ENCODE measurements at regions not wholly inside any gene's neighbourhood (a gene's known extent, or its start where the extent isn't known, plus 50 kb on each side); places are given as distances from the start of the nearest gene placed in this dataset.
"Not testable (repeated sequence)": the region's sequence is repeated elsewhere in the genome, so short reads cannot be mapped to it uniquely, and the experiment has no call there.

DNA sequence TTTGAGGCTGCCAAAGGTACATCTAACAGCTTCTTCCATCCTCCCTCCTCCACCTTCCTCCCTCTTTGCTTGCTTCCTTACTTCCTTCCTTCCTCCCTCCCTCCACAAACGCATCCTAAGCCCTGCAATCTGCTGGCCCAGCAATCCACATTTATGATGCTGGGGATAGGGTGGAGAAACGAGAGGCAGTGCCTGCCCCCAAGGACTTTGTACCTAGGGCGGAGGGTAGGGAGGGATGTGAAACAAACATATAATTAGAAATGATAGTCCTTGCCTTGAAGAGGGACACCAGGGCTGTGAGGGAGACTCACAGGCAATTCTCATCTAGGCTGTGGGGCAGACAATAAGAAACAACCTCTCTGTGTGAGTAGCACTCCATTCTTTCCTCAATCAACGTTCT, 188.3 kb downstream of the ANKRD30B start:
- TF ChIP-seq, protein P1, sequence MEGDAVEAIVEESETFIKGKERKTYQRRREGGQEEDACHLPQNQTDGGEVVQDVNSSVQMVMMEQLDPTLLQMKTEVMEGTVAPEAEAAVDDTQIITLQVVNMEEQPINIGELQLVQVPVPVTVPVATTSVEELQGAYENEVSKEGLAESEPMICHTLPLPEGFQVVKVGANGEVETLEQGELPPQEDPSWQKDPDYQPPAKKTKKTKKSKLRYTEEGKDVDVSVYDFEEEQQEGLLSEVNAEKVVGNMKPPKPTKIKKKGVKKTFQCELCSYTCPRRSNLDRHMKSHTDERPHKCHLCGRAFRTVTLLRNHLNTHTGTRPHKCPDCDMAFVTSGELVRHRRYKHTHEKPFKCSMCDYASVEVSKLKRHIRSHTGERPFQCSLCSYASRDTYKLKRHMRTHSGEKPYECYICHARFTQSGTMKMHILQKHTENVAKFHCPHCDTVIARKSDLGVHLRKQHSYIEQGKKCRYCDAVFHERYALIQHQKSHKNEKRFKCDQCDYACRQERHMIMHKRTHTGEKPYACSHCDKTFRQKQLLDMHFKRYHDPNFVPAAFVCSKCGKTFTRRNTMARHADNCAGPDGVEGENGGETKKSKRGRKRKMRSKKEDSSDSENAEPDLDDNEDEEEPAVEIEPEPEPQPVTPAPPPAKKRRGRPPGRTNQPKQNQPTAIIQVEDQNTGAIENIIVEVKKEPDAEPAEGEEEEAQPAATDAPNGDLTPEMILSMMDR (IDR thresholded peaks at IDR 0.05): no peak
- no peak overlapping the region for H3K27ac Mint-ChIP-seq
- no peaks in the 10 kb centered on the region for H3K9me3 Mint-ChIP-seq
- Histone ChIP-seq H3K4me1 (ENCODE audit: insufficient read depth, low read length) (no peaks in the 10 kb centered on the region), H3K9me3 (ENCODE audit: control insufficient read depth in 1 of 2, insufficient read depth in 1 of 2, low read length in 2 of 2) (peaks cover 0 to 3% of the 10 kb centered on the region in 2 experiments), H3K4me3 (ENCODE audit: low read length) (no peak overlapping the region), H3K27ac (ENCODE audit: low read depth in 1 of 2, low read length in 2 of 2) (no peak overlapping the region), H3K36me3 (ENCODE audit: insufficient read depth, low read length) (no peaks in the 10 kb centered on the region), H3K27me3 (ENCODE audit: control insufficient read depth in 1 of 2, insufficient read depth in 2 of 2, low read length in 2 of 2) (no peaks in the 10 kb centered on the region)
- ChIA-PET POLR2A (no interaction called here), CTCF (no interaction called here)
- ATAC-seq (ENCODE audit: poor library complexity) (no peak), DNase-seq (no peak)
- intact Hi-C loops (cut with DNase I, micrococcal nuclease): no loop called here
- no peak overlapping the region for H3K4me3 Mint-ChIP-seq
- H3K4me1 Mint-ChIP-seq (ENCODE audit: low read depth): no peaks in the 10 kb centered on the region
- no peaks in the 10 kb centered on the region for H3K36me3 Mint-ChIP-seq (ENCODE audit: low read depth)
- no peaks in the 10 kb centered on the region for H3K27me3 Mint-ChIP-seq

DNA sequence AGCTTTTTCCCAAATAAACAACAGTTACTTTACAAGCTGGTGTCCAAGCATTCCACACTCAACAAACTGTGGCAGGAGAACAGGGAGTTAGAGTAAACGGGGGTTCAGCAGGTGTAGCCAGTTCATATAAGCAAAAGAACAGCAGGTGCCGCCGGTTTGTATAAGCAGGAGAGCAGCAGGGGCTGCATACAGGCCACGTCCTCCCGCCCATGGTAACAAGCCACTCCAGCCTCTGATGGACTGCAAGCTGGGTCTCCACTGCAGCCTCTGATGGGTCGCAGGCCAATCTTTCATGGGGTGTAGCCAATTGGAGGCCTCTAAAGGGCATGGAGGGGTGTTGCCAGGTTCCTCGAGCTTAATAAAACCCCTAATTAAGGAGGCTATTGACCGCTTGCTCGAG, 189.3 kb downstream of the ANKRD30B start:
- TF ChIP-seq, protein P1 (IDR thresholded peaks at IDR 0.05): no peak
- no peak overlapping the region for H3K4me3 ChIP-seq (ENCODE audit: low read length)
- Mint-ChIP-seq H3K4me1 (ENCODE audit: low read depth) (no peaks in the 10 kb centered on the region), H3K9me3 (no peaks in the 10 kb centered on the region), H3K36me3 (ENCODE audit: low read depth) (no peaks in the 10 kb centered on the region), H3K27ac (no peak overlapping the region), H3K27me3 (no peaks in the 10 kb centered on the region), H3K4me3 (no peak overlapping the region)
- H3K9me3 ChIP-seq (ENCODE audit: control insufficient read depth in 1 of 2, insufficient read depth in 1 of 2, low read length in 2 of 2): peaks cover 0 to 3% of the 10 kb centered on the region in 2 experiments
- no peak overlapping the region for H3K27ac ChIP-seq (ENCODE audit: low read depth in 1 of 2, low read length in 2 of 2)
- POLR2A ChIA-PET: no interaction called here
- intact Hi-C loops (cut with DNase I, micrococcal nuclease): no loop called here
- CTCF ChIA-PET: no interaction called here
- no peaks in the 10 kb centered on the region for H3K27me3 ChIP-seq (ENCODE audit: control insufficient read depth in 1 of 2, insufficient read depth in 2 of 2, low read length in 2 of 2)
- H3K36me3 ChIP-seq (ENCODE audit: insufficient read depth, low read length): no peaks in the 10 kb centered on the region
- H3K4me1 ChIP-seq (ENCODE audit: insufficient read depth, low read length): no peaks in the 10 kb centered on the region
- ATAC-seq (ENCODE audit: poor library complexity) (no peak), DNase-seq (no peak)

DNA sequence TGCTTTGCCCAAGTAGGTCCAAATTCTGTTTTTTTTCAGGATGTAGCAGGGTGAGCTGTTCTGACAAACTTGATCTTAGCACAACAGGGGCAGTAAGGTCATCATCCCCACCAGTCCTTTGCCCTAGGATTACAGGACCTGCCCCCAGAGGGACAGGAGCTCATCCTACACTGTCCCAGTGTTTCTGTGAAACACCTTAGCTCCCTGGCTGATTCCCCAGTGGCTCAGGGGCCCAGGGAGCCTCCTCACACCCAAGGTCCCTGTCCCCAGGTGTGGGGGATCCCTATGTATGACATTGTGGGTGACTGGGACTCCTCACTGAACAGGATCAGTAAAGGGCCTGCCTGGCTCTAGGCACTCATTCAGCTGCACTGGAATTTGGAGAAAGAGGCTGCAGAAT, 191.2 kb downstream of the ANKRD30B start:
- DNase-seq (no peak), ATAC-seq (ENCODE audit: poor library complexity) (no peak)
- intact Hi-C loops (cut with DNase I, micrococcal nuclease): no loop called here
- CTCF ChIA-PET: no interaction called here
- Histone ChIP-seq H3K27me3 (ENCODE audit: control insufficient read depth in 1 of 2, insufficient read depth in 2 of 2, low read length in 2 of 2) (no peaks in the 10 kb centered on the region), H3K36me3 (ENCODE audit: insufficient read depth, low read length) (no peaks in the 10 kb centered on the region), H3K9me3 (ENCODE audit: control insufficient read depth in 1 of 2, insufficient read depth in 1 of 2, low read length in 2 of 2) (peaks cover 0 to 3% of the 10 kb centered on the region in 2 experiments), H3K4me1 (ENCODE audit: insufficient read depth, low read length) (no peaks in the 10 kb centered on the region), H3K27ac (ENCODE audit: low read depth in 1 of 2, low read length in 2 of 2) (no peak overlapping the region), H3K4me3 (ENCODE audit: low read length) (no peak overlapping the region)
- no peaks in the 10 kb centered on the region for H3K36me3 Mint-ChIP-seq (ENCODE audit: low read depth)
- TF ChIP-seq, protein P1 (IDR thresholded peaks at IDR 0.05): no peak
- POLR2A ChIA-PET: no interaction called here
- no peaks in the 10 kb centered on the region for H3K27me3 Mint-ChIP-seq
- no peaks in the 10 kb centered on the region for H3K9me3 Mint-ChIP-seq
- H3K27ac Mint-ChIP-seq: no peak overlapping the region
- H3K4me3 Mint-ChIP-seq: no peak overlapping the region
- no peaks in the 10 kb centered on the region for H3K4me1 Mint-ChIP-seq (ENCODE audit: low read depth)

DNA sequence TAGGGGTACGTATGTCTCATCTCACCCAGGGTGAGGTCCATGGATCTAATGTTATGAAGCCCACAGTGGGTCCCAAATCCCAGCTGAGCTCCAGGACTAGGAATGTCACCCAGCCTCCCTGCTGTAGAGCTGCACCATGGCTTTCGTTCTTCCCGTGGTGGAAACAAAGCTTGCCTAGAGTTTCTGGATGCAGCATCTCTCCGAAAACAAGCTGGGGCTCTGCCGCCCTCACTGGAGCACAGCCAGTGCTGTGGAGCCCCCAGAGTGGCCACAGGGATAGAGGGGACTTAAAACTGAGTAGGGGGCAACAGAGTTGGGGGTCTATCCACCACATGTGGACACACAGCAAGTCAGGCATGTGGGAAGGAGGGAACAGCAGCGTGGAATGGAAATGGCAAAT, 192.1 kb downstream of the ANKRD30B start:
- H3K9me3 Mint-ChIP-seq; H3K27ac Mint-ChIP-seq; H3K4me1 Mint-ChIP-seq (ENCODE audit: low read depth); H3K9me3 ChIP-seq (ENCODE audit: control insufficient read depth in 1 of 2, insufficient read depth in 1 of 2, low read length in 2 of 2); DNase-seq; intact Hi-C loops (cut with DNase I, micrococcal nuclease); H3K4me3 Mint-ChIP-seq; H3K27me3 ChIP-seq (ENCODE audit: control insufficient read depth in 1 of 2, insufficient read depth in 2 of 2, low read length in 2 of 2); ATAC-seq (ENCODE audit: poor library complexity); CTCF ChIA-PET; H3K27ac ChIP-seq (ENCODE audit: low read depth in 1 of 2, low read length in 2 of 2); H3K27me3 Mint-ChIP-seq; H3K36me3 Mint-ChIP-seq (ENCODE audit: low read depth); POLR2A ChIA-PET; H3K36me3 ChIP-seq (ENCODE audit: insufficient read depth, low read length); H3K4me3 ChIP-seq (ENCODE audit: low read length); H3K4me1 ChIP-seq (ENCODE audit: insufficient read depth, low read length): not testable (repeated sequence)
